B cell (primary cell): ENCODE measurements at regions not wholly inside any gene's neighbourhood (a gene's known extent, or its start where the extent isn't known, plus 50 kb on each side); places are given as distances from the start of the nearest gene placed in this dataset.

Source experiments
- EZH2 ChIP-seq: IDR thresholded peaks from 2 replicates; pipeline ENCODE4 v1.6.1; 2012; ENCODE audit warnings: borderline replicate concordance, low read depth, mild to moderate bottlenecking, moderate library complexity, low read length; ENCODE audit not compliant: insufficient read depth, poor library complexity, severe bottlenecking
- TF ChIP-seq, protein P1 (sequence below): fragments of 200-600 bp; IDR thresholded peaks from one replicate; pipeline ENCODE4 v1.8.0; 2022; ENCODE audit warnings: antibody characterized with exemption, mild to moderate bottlenecking

GRCh38 chr14:82112210-82112839, 578.7 kb upstream of the SEL1L start:
- TF ChIP-seq EZH2 = no peak
- TF ChIP-seq, protein P1, sequence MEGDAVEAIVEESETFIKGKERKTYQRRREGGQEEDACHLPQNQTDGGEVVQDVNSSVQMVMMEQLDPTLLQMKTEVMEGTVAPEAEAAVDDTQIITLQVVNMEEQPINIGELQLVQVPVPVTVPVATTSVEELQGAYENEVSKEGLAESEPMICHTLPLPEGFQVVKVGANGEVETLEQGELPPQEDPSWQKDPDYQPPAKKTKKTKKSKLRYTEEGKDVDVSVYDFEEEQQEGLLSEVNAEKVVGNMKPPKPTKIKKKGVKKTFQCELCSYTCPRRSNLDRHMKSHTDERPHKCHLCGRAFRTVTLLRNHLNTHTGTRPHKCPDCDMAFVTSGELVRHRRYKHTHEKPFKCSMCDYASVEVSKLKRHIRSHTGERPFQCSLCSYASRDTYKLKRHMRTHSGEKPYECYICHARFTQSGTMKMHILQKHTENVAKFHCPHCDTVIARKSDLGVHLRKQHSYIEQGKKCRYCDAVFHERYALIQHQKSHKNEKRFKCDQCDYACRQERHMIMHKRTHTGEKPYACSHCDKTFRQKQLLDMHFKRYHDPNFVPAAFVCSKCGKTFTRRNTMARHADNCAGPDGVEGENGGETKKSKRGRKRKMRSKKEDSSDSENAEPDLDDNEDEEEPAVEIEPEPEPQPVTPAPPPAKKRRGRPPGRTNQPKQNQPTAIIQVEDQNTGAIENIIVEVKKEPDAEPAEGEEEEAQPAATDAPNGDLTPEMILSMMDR = no peak
